Stimulated activated CD4-positive, alpha-beta T cell treated with anti-CD3 and anti-CD28 coated beads, Interleukin-2, amount 100 ng/mL, for 24 hours (primary cell): ENCODE measurements at regions not wholly inside any gene's neighbourhood (a gene's known extent, or its start where the extent isn't known, plus 50 kb on each side); places are given as distances from the start of the nearest gene placed in this dataset.
"Not testable (repeated sequence)": the region's sequence is repeated elsewhere in the genome, so short reads cannot be mapped to it uniquely, and the experiment has no call there.

Experiments used
- DNase-seq, 2 donors: peaks; one replicate each; pipeline ENCODE4 v3.0.0-alpha.2; 2020

DNA sequence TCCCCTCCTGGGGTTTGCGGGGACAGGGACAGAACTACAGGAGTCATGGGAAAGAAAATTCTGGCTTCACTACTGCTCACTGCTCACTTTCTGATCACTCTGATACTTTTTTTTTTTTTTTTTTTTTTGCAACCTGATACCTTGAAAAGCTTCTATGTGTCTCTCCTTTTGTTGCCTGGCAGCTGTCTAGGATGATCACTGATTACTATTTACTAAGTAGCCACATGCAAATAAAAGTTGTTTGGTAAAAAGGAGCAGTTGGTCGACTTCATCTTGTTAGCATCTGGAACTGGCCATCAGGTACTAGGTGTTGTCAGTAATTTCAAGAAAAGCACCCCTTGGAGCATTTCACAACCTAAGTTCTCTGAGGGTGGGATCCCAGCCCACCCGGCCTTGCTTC lies 74.9 kb upstream of the MTLN start:
- not testable (repeated sequence) for DNase-seq

DNA sequence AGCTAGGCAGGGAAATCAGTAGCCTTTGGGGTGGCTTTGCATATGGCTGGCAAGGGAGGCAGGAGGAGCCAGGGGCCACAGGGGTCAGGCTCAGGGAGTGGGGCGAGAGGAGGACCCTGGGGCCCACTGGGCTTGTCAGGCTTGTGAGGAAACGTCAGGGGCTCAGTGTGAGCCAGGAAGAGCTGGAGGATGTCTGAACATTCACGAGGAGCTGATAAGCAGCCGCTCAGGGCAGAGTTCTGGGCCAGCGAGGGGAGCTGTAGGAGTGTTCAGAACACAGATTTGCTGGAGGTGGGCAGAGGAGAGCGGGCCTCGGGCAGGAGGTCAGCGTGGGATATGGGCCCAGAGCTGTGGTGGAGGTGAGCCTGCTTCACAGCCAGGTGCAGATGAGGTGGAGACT lies 72.7 kb upstream of the MTLN start:
- not testable (repeated sequence) for DNase-seq

DNA sequence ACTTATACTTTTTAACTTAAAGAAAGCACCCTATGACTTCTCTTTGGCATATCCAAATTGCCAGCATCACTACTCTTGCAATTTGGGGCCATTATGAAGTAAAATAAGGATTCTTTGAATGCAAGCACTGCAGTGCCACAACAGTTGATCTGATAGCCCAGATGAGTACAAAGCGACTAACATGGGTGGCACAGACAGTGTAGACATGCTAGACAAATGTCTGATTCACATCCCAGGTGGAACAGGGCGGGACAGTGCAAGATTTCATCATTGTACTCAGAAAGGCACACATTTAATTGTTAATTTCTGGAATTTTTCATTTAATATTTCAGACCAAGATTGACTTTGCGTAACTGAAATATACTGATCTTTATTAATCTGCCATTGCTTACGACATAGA lies 68.5 kb upstream of the MTLN start:
- DNase-seq, result not testable (repeated sequence)

DNA sequence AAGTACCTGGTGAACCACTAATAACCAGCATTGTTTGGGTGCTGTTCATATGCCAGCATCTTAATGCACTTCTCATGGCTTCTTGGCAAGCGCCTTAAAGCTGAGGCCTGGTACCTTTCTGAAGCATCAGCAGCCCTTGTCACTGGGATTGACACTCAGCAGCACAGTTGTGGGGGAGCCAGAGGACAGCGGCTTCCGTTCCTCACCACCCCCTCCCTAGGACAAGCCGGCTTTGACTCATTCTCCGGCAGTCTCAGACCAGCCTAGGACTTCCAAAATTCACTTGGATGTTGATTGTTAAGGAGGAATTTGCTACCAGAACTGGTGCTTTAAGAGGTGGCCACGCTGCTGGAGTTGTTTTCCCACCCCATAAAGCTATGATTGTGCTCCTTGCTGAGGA lies 64.7 kb upstream of the MTLN start:
- DNase-seq, result not testable (repeated sequence)

DNA sequence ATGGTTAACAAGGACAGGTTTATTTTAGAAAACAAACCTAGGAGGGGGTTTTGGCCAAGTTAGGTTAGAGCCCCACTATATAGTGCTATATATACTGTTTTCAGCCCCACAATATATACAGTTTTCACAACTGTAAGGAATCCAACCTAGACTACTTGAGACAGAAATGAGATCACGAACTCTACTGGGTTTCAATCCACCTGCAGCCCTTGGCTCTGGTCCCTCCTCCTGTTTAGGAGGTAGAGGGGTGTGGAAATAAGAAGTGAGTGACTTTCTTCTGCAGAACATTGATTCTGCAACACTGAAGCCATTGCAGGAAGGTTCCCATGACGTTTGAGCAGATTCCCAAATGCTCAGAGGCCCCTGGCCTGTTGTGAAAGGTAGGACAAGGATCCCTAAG lies 63.7 kb upstream of the MTLN start:
- DNase-seq, result not testable (repeated sequence)

DNA sequence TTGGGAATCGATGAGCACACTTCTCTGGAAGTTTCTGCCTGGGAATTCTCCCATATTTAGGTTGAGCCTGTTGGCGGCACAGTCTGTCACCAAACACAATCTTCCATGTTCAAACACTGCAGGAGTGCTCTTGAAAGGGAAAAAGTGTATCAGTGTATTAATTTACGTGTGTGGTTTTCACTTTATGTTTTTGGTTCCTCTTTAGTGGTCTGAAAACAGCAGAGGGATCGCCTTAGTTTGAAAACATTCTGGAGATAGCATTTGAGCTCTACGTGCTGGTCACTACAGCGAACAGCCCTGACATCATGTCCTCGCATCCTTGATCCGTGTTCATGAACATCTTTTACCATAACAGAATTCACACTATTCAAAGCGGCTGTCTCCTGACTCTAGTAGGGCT lies 57.3 kb upstream of the MTLN start:
- DNase-seq, result not testable (repeated sequence)

GRCh38 chr2:110267828-110268407 lies 55.6 kb upstream of the MTLN start:
- DNase-seq, result peak in 1 of 2 donors; percentile 15

DNA sequence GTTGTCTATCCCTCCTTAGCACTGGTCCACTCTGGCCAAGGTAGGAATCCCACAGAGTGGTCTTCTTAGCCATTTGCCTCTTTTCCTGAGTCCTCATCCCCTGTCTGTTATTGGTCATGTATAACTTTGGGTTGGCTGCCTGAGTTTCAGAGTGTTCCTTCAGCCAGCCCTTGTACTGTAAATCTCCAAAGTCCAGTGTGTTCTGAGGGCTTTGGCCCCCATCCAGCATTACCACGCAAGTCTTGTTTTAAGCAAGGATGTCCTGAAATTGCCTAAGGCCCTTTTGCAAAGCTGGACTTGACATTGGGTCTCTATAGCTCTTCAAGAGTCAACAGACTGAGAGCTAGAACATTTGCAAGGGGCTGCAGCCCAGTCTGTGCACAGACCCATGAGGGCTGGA lies 52.5 kb upstream of the MTLN start:
- DNase-seq, result not testable (repeated sequence)

- not testable (repeated sequence) for DNase-seq
Measured at GRCh38 chr2:110264076-110264681, 51.8 kb upstream of the MTLN start.

GRCh38 chr2:110263462-110263861 lies 51.1 kb upstream of the MTLN start:
- not testable (repeated sequence) for DNase-seq
